ENCODE measurements at regions not wholly inside any gene's neighbourhood (a gene's known extent, or its start where the extent isn't known, plus 50 kb on each side); places are given as distances from the start of the nearest gene placed in this dataset.

DNA sequence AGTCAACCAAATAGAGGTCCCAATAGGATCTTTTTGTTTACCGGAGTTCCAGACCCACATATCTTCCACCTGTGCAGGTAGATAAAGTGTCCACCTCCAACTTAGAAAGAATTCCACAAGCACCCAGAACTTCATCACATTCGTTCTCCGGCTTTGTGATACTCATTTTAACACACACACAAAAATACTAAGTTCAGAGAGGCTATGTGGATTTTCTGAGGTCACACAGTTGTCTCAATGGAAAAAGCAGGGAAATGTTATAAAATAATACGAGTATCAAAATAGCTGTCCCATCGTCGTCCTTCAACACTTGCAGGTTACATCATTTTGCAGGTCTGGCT is 137.5 kb downstream of the TMCO5A start:
- no peak for TF ChIP-seq FOXM1 (IDR thresholded peaks at IDR 0.05; ENCODE audit: borderline replicate concordance)
- TF ChIP-seq HDGF (IDR thresholded peaks at IDR 0.05; ENCODE audit: borderline replicate concordance): no peak
- TF ChIP-seq SP1 (IDR thresholded peaks at IDR 0.05): no peak
- TF ChIP-seq NFRKB (IDR thresholded peaks at IDR 0.05): no peak
- no peak for TF ChIP-seq PKNOX1 (IDR thresholded peaks at IDR 0.05)
- no peak for TF ChIP-seq LEF1 (IDR thresholded peaks at IDR 0.05; ENCODE audit: borderline replicate concordance)
- no peak for TF ChIP-seq BHLHE40 (IDR thresholded peaks at IDR 0.05; ENCODE audit: borderline replicate concordance)
- no peak for TF ChIP-seq ELF4 (IDR thresholded peaks at IDR 0.05)
- no peak for TF ChIP-seq FOXK2 (IDR thresholded peaks at IDR 0.05)
- no peak for TF ChIP-seq SUZ12 (IDR thresholded peaks at IDR 0.05)
- TF ChIP-seq ARNT (IDR thresholded peaks at IDR 0.05): no peak

Measured in HEK293T (cell line).